ENCODE measurements at regions not wholly inside any gene's neighbourhood (a gene's known extent, or its start where the extent isn't known, plus 50 kb on each side); places are given as distances from the start of the nearest gene placed in this dataset.
"Not testable (repeated sequence)": the region's sequence is repeated elsewhere in the genome, so short reads cannot be mapped to it uniquely, and the experiment has no call there.

DNA sequence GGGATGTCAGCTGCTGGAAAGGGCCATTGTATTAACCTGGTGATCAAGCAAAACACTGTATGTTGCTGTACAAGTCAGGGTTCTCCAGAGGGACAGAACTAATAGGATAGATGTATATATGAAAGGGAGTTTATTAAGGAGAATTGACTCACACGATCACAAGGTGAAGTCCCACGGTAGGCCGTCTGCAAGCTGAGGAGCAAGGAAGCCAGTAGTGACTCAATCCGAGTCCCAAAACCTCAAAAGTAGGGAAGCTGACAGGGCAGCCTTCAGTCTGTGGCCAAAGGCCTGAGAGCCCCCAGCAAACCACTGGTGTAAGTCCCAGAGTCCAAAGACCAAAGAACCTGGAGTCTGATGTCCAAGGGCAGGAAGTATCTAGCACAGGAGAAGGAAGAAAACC is 116.0 kb upstream of the DAP start:
- TF ChIP-seq, protein P1, sequence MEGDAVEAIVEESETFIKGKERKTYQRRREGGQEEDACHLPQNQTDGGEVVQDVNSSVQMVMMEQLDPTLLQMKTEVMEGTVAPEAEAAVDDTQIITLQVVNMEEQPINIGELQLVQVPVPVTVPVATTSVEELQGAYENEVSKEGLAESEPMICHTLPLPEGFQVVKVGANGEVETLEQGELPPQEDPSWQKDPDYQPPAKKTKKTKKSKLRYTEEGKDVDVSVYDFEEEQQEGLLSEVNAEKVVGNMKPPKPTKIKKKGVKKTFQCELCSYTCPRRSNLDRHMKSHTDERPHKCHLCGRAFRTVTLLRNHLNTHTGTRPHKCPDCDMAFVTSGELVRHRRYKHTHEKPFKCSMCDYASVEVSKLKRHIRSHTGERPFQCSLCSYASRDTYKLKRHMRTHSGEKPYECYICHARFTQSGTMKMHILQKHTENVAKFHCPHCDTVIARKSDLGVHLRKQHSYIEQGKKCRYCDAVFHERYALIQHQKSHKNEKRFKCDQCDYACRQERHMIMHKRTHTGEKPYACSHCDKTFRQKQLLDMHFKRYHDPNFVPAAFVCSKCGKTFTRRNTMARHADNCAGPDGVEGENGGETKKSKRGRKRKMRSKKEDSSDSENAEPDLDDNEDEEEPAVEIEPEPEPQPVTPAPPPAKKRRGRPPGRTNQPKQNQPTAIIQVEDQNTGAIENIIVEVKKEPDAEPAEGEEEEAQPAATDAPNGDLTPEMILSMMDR (IDR thresholded peaks at IDR 0.05; ENCODE audit: low read depth, low read length, poor library complexity, severe bottlenecking), result not testable (repeated sequence)
- TF ChIP-seq EZH2phosphoT487 (IDR thresholded peaks at IDR 0.05; ENCODE audit: borderline replicate concordance, low read length), result not testable (repeated sequence)
